ENCODE measurements at regions not wholly inside any gene's neighbourhood (a gene's known extent, or its start where the extent isn't known, plus 50 kb on each side); places are given as distances from the start of the nearest gene placed in this dataset.

DNA sequence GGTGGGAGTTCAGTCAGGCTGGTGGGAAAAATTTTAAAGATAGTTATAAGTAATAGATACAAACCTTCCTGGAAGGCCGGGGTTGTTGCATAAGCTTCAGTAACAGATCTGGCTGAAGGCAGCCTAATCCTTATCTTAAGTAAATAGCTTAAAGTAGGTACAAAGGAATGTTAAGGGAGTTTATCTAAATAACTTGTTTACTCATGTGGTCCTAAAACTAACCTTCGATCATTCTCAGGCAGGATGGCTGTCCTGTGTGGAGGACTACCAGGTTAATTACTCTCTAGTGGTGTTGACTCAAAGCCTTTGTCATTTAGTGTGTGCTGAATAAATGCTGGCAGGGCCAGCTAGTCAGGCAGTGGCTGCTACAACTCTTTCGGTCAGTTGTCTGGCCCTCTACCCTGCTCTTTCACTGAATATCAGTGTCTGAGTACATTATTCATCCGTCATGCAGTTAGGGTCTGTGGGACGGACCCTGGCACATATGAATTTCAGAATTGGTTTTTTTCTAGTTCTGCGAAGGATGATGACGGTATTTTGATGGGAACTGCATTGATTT is 131.6 kb upstream of the TAB2 start:
- DNase-seq: no peak

DNA sequence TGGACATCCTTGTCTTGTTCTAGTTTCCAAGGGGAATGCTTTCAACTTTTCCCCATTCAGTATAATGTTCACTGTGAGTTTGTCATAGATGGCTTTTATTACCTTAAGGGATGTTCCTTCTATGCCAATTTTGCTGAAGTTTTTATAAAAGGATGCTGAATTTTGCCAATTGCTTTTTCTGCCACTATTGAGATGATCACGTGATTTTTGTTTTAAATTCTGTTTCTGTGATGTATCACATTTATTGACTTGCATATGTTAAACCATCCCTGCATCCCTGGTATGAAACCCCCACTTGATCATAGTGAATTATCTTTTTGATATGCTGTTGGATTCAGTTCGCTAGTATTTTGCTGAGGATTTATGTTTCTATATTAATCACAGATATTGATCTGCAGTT is 130.6 kb upstream of the TAB2 start:
- no peak for DNase-seq

DNA sequence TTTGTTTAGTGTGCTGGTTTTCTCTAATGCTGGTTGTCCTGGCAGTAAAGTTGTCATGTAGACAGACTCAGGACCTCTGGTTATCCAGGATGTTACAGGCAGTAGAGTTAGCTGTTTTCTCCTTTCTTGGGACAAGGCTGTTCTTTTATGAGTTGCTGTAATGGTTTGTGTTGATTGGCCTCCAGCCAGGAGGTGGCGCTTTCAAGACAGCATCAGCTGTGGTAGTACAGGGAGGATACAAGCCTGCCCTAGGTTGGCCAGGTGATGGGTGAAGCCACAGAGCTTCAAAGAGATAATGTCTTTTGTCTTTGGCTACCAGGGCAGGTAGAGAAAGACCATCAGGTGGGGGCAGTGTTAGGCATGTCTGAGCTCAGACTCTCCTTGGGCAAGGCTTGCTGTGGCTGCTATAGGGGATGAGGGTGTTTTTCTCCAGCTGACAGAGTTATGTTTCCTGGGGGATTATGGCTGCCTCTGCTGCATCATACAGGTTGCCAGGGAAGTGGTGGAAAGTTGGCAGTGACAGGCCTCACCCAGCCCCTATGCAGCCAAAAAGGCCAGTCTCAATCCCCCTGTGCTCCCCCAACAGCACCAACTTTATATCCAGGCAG is 127.2 kb upstream of the TAB2 start:
- no peak for DNase-seq

DNA sequence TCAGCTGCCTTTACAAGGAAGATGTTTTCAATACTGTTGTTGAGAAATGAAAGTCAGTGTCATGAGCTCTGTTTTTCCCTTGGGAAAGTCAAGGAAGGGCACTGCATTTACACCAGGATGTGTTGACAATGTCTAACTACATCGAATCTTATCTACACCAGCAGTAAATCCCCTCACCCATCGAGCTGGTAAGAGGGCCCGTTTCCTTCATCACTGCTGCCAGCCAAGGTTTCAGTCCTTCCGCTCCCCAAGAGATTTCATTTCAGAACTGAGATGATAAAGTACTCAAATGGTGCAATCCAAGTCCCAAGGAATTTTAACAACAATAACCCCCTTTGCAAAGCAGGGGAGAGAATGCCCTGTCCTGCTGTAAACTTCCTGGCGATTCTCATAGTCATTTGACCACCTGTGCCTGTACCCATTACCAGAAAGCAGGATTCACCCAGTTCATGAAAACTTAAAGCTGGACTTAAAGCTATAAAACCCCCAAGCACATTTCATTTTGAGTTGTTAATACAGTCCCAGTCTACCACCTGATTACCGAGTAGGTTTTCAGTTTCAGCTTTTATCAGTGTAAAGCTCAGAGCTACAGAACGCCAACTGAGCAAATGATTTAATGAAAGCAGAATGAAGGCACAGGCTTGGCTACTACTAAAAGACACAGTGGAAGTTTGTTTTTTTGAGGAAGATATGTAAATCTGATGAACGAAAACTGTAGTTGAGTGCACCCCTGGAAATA is 122.5 kb upstream of the TAB2 start:
- no peak for DNase-seq

DNA sequence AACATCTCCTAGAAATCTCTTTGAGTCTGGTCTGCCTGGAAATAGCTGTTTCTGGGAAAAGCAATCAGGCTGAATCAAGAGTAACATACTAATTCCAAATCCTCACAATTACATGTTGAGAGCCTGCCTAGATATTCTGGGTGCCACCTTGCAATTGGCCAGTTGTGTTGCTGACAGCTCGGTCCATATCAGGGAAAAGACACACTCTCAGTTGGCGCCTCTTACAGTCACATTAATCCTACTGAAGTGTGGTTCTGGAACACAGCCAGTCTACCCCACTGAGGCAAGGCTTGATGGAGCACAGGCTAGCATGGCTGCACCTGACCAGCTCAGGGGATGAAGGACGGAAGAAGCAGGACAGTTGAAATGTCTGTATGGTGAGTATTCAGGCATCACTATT is 121.4 kb upstream of the TAB2 start:
- DNase-seq: no peak

DNA sequence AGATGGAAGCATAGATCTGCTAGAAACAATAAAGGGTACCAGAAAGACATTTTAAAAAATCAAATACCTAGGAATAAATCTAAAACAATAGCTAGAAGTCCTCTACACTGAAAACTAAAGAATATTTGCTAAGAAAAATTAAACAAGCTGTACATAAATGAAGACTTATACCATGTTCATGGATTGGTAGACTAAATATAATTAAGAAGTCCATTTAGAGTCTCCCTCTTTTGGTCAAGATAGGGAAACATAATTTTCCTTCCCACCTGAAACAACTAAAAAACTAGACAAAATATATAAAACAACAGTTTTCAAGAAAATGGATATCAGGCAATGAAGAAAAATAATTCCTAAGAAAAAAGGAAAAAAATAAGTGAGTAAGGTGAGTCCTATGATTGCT is 120.0 kb upstream of the TAB2 start:
- DNase-seq: no peak

DNA sequence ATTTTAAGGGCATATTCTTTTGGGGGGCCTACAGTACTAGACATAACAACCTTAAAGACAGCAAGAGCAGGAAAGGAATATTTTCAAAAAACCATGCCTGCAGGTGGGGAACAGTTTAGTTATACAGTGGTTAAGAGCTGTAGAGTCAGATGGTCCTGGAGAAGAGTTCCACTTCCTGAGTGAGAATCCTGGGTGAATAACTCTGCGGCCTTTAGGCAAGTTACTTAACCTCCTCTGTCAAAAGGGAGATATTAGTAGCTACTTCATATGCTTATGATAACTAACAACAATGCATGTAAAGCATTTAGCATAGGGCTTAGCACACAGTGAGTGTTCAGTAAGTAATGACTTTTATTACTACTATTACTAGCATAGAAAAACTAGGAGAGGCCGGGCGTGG is 119.2 kb upstream of the TAB2 start:
- DNase-seq: no peak

DNA sequence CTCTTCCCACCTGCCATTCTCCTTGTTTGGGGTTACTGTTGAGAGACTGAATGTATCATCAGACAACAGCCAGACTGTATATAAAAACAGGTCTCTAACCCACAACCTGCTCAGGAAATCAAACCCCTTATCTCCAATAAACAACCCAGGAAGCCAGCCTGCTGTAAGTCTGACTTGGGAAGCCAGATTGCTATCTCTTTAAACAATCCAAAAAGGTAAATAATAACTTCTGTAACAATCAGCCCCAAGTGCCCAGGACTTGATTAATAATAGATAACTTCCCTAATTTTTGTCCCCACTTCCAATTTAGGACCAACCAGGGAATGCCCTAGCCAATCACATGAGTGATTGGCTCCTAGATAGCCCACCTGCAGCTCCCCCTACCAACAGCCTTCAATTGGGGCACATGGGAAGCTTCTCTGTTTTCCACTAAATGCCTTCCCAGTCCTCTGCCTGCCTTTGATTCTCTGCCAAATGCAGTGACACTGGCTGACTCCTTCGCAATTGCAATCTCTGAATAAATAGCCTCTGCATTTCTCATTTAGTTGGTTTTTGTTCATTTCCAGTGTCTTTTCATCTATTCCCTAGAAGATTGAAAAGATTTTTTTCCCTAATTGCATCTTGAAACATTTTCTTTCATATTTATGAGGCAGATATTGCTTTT is 117.1 kb upstream of the TAB2 start:
- DNase-seq: no peak

DNA sequence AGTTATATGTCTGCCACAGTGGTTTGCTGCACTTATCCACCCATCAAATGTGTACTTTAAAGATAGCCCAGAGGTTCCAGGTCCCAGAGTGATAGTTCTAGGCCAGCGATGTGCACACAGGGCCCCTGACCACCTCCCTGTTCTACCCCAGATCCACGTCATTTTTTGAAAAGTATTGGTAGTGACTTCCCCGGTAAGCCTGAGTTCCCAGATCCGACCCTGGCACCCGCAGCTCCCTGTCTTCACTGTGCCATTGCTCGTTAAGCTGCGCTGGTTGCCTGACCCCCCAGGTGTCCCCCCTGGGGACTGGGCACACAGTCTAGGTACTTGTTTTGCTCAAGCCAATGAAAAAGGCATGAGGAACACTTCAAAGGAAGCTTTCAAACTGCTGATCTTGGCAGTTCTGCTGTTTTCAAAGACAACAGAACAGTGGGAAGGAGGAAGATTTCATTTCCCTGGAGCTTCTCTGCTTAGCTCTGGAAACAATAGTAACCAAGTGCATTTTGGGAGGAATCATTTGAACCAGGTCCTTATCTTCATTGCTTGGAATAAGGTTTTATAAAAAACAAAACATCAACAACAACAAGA is 116.3 kb upstream of the TAB2 start:
- no peak for DNase-seq

DNA sequence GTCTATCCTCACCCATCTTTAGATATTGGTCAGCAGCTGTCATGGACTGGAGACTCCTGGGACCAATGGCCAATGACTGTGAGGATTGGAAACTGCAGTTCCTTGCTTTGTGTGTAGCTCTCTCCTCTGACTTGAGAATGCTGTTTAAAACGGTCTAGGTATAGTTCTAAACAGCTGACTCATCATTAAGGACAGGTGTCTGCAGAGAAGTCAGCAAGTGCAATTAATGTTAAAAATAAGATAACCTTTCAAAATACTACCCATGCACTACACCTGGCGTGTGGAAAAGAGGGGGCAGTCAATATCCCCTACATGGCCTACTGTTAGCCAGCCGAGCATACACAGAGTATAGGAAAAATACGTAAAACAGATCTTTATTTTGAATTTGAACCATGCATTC is 115.4 kb upstream of the TAB2 start:
- DNase-seq: no peak

DNA sequence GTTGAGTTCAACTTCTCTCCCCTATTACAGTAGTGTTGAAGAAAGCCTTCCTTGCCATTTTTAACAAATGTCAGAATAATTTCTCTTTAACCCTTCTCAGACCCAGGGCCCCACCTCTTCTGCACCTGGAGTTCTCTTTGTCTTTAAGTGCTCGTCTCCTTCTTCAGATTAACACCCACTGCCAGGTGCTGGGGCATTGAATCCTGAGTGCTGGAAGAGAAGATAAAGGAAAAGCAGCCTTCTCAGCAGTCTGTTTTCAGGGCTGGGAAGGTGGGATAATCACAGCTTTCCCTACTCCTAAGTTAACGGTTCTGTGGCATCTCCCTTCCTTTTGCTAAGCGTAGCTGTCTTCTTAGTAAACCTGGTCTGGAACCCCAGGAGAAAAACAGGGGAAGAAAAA is 114.6 kb upstream of the TAB2 start:
- DNase-seq: peak; percentile 33

DNA sequence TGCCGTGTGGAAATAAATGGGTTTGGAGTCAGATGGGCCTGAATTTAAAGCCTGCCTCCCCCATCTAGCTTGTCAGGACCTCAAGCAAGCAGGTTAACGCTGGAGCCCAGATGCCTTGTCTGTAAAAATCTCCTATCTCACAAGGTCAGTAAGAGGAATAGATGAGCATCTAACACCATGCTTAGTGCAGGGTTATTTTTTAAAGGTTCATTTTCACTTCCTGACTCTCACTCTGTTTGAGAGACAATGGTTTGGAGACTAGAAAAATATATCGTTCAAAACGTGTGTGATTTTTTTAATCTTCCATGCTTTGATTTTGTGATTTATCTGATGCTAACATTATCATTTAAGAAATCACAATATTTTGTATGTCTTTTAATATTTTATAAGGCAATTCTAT is 114.0 kb upstream of the TAB2 start:
- DNase-seq: peak; percentile 12

DNA sequence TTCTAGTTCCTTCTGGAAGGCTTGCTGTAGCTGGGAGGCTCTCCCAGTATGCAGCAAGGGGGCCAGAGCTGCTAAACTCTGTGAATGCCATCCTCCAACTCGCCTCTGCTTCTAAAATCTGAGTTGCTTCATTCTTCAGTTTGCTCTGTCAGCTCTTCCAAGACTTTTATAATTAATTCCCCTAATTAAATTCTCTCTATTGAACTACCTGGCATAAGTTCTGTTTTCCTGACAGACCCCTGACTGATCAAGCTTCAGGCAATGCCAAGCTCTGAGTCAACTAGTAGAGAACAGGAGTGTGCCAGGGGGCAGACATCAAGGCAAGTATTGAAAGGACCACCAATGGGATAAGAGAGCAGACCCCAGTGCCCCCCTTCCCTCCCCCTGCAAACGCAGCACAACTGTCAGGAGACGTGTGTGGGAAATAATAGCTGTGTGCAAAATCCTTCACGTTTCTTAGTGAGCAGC is 109.3 kb upstream of the TAB2 start:
- DNase-seq: no peak

DNA sequence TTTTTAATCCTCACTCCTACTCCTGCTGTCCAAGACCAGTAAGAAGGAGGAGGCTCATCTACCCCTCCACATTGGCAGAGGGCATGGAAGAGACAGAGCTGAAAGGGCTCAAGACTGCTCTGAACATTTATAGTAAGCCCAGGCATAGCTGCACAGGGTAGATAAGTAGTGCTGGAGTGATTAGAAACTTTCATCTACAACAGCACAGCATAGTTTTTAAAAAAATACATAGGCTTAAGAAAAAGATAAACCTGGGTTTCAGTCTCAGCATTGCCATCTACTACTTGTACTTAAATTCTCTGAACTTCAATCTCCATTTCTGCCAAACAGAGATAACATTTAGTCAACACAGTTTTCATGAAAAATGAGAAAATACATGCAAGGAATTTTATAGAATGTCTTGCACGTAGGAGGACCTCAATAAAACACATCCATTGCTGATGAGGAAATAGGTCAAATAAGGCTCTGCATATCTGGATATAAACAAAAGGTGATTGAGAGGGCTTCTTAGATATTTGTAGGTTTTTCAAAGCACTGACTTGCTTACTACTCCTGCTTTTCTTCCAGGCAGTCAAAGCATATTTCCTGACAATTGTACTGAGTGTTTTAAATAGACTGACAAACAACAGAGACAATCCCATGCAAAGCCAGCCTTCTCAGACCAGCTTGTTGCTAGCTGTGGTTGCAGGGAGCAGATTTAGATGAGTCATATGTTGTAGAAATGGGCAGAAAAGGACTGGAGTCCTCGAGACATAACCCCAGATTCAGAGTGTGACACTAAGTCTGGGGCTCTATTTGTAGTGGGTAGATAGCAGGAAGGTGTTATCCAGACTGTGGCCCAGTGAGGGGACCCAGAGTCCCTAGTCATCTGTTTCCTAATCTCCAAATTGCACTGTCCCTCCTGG is 107.4 kb upstream of the TAB2 start:
- no peak for DNase-seq

DNA sequence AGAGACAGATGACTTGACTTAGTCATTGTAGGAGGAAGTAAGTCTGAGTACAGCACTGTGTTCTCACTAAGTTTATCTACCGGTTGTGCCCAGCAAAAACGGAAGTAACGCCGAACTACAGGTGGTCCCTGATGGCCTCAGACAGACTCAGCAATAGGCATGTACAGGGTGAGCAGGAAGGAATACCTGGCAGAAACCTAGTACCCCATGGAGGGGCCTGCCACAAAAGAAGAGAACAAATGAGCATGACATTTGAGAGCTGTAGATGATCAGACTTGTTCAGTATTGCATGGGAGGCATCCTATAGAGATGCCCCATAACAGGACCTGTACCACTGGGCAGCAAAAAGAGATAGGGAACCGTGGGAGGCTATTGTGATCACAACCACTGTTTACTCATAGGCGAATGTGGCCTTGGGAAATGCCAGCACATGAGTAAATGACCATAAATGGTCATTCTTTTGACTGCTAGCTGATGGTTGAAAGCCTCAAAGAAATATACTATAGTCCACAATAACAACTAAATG is 106.4 kb upstream of the TAB2 start:
- DNase-seq: no peak

DNA sequence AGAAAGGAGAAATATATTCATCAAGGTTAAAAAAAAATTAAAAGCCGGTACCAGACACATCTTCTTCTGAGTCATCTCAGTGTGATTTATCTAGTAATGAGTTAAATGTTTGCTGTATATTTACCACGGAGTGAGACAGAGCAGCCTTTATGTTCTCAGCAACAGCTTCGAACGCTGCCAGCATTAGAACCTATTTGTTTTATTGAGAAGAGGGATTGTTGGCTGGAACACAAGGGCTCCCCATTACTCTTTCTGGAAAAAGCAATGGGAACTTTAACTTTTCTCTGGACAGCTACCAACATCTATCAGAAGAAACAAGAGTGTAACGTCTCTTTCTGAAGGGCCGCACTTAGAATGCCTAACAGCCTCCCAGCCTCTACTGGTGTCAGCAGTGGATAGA is 105.3 kb upstream of the TAB2 start:
- no peak for DNase-seq

DNA sequence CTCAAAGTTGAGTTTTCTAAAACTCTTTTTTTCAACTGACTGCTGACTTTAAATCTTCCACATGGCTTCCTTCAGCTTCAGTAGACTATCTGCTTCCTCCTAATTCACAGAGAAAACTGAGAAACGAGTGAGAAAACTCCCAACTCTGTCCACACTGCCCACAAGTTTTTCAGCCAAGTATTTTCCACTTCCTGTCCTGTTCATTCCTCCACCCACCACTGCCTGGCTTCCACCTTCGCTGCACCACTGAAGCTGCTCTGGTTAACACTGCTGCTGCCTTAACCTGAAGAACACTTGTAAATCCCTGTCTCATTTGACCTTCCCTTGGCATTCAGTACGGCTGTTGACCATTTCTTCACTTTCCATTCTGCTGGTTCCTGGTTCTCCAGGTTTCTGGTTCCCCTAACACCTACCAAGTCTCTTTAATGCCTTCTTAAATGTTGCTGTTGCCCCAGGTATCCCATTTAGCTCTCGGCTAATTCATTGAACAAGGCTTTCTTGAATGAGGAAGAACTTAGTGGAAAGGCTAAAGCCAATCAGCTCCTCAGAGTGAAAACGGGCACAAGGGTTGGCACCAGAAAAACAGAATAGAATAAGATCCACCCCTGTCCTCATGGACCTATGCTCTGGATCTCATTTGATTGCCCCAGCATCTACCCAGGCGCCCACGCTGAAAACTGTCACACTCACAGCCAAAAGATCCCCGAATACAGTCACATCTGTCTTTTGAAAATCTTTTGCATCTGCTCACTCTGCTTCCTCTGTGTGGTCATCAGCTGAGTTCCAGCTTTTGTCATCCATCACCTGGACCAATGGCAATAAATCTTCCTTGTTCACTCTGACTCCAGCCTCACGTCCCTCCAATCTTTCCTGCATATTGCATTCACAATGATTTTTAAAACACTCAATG is 104.4 kb upstream of the TAB2 start:
- no peak for DNase-seq

DNA sequence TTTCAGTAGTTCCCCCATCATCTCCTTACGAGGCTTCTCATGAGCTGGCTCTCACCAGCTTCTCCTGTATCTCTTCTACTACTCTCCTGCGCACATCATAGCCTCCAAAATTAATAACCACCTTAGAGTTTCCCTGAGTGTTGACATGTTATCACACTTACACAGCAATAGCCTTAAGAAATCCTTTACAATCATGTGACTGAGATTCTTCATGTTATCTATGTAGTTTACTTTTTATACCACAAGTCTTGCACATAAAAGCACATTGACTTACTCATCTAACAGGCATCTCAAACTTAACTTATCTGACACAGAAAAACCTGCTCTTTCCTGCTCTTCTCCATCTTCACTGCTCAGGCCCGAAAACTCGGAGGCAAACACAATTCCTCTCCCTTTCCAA is 103.7 kb upstream of the TAB2 start:
- DNase-seq: no peak

DNA sequence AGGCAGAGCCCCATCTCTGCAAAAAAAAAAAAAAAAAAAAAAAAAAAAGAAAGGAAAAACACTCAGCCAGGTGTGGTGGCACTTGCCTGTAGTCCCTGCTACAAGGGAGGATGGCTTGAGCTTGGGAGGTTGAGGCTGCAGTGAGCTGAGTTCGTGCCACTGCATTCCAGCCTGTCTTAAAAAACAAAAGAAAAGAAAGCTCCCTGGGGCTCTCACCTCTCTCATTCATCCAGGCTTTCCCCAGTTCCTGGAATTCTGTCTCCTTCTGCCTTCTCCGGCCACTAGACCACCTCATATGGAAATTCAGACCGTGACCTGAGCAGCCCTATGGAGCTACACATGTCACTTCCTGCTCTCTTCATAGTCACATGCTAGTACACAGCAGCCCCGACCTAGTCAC is 101.1 kb upstream of the TAB2 start:
- no peak for DNase-seq

DNA sequence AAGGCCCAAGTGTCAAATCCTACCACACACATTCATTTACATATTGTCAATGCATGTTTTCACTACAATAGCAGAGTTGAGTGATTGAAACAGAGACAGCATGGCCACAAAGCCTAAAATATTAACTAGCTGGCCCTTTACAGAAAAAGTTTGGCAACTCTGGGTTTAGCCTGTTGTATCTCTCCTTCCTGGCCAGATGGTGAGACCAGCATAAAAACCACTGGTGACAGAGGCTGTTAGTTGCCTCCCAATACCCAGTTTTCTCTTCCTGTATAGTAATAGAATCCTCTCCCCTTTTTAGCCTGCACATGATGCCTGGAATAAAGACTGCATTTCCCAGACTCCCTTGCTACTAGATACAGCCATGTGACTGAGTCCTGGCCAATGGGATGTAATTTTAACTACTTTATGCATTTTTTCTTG is 100.0 kb upstream of the TAB2 start:
- DNase-seq: no peak

DNA sequence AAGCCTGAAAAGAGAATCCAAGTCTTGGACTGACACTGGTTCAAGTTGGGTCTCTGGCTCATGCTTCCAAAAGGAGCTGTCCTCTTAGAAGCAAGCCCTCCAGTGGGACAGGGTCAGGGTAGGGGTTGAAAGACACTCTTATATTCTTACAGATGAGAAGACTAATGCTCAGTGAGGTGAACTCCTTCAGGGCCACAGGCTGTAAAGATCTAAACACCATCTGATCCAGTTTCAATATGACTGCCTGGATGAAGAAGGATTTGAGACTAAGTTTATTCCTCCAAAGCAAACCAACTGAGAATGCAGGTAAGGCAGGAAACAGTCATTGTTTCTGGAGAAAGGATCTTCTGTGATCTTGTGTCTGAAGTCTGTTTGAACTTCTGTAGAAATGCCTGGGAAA is 99.0 kb upstream of the TAB2 start:
- DNase-seq: no peak
